Stimulated activated CD4-positive, alpha-beta T cell treated with anti-CD3 and anti-CD28 coated beads, Interleukin-2, amount 100 ng/mL, for 24 hours (primary cell): ENCODE measurements at regions not wholly inside any gene's neighbourhood (a gene's known extent, or its start where the extent isn't known, plus 50 kb on each side); places are given as distances from the start of the nearest gene placed in this dataset.
"Not testable (repeated sequence)": the region's sequence is repeated elsewhere in the genome, so short reads cannot be mapped to it uniquely, and the experiment has no call there.

Experiments used
- DNase-seq, 2 donors: peaks; one replicate each; pipeline ENCODE4 v3.0.0-alpha.2; 2020

- DNase-seq, result no peak
These were observed 792.4 kb upstream of the SLITRK5 start for GRCh38 chr13:86878781-86879180.

- DNase-seq, result no peak
These were observed 789.8 kb upstream of the SLITRK5 start for GRCh38 chr13:86881390-86881789.

GRCh38 chr13:86882107-86882506 is 789.1 kb upstream of the SLITRK5 start:
- DNase-seq, result no peak

DNA sequence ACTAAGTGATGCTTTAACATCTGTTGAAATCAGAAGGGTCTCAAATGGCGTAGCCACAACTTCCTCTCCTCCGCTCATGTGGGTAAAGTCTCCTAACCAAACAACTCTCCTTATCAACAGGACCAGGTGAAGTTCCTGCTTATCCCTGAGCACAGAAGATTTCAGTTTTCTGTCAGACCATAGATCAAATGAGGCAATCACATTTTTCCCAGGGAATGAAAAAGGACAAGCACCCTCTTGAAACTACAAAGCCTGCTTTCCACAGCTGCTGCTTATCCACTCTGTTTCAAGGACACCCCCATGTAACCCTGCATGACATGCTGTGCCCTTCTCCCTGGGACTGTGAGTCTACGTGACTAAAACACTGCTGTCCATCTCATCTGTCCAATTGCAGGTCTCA is 788.3 kb upstream of the SLITRK5 start:
- no peak for DNase-seq

GRCh38 chr13:86892330-86892729 is 778.8 kb upstream of the SLITRK5 start:
- DNase-seq, result no peak

DNA sequence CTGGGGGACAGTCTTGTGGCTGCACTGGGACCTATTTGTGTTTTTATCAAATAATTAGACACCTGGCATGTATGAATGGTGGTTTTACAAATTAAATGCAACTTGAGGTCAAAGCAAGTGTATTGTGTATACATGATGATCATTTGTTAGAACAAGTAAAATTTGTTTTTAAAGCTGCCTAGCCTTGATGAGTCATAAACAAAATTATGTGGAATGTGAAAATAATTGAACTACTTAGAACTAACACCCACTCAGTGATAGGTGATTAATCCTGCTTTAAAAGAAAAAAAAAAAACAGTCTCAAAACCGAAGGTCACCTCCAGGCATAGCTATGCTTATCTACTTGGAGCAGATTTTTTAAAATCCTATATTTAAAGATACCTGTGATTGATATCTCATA is 770.3 kb upstream of the SLITRK5 start:
- DNase-seq, result no peak

GRCh38 chr13:86906127-86906874 is 764.9 kb upstream of the SLITRK5 start:
- no peak for DNase-seq

GRCh38 chr13:86907156-86907555 is 764.0 kb upstream of the SLITRK5 start:
- DNase-seq, result no peak

- no peak for DNase-seq
These were observed 761.9 kb upstream of the SLITRK5 start for GRCh38 chr13:86909318-86909717.

GRCh38 chr13:86914757-86915156 is 756.4 kb upstream of the SLITRK5 start:
- DNase-seq, result no peak

- not testable (repeated sequence) for DNase-seq
These were observed 753.7 kb upstream of the SLITRK5 start for GRCh38 chr13:86917438-86917837.

GRCh38 chr13:86918682-86919081 is 752.5 kb upstream of the SLITRK5 start:
- no peak for DNase-seq

DNA sequence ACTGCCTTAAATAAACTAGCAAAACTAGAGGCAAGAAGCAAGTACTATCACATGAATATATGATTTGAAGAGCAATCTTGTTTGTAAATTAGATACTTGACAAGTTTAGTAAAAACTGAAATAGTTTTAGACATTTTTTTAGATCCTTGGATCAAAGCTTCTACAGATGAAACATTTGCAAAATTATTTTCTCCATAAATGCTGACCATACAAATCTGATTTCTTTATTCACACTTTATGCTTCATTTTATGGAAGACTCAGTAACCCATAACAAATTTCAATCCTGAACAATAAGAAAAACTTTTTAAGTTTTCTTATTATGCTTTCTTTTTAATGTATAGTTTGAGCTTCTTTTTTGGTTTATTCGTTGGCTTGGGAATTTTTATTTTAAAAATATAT is 750.2 kb upstream of the SLITRK5 start:
- DNase-seq, result no peak

GRCh38 chr13:86922936-86923335 is 748.2 kb upstream of the SLITRK5 start:
- no peak for DNase-seq

- not testable (repeated sequence) for DNase-seq
These were observed 744.3 kb upstream of the SLITRK5 start for GRCh38 chr13:86926916-86927315.

DNA sequence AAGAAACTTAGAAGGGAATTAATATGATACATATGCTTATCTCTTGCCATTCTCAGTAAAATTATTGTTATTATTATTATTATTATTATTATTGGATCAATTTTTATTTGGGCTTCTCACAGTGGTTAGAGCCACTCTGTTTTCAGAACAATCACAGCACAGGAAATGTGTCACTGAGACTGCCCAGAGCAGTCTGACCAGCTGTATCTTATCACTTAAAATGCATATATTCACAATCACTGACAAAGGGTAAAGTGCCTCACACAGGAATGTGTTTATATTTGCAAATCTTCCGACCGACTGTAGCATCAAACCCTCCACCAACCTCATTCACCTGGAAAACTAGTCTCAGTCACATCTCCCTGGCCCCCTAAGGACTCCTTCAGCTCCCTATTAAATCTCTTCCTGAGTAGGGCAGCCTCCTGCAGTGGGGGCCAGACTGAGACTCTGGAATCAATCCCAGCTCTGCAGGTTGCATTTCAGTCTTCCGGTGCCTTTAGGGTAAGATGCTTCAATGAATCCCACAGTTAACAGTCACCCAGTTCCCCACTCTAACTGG is 738.3 kb upstream of the SLITRK5 start:
- no peak for DNase-seq

GRCh38 chr13:86933676-86934075 is 737.5 kb upstream of the SLITRK5 start:
- DNase-seq, result no peak

GRCh38 chr13:86937316-86937715 is 733.9 kb upstream of the SLITRK5 start:
- DNase-seq, result no peak

DNA sequence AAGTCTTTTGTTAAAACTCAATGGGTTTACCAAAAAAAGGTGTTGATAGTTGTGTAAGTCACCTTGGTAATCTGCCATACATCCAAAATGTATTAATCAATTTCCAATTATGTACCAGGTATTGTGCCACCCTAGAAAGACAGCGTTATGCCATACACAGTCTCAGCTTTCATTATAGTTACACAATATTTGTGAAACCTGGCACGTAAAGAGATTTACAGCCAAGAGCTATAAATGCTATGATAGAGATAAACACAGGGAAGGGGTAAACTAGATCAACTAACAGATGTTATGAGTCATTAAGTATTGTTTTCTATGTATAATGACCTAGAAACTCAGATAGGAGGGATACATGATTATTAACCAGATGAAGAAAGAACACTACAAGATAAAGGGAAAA is 725.6 kb upstream of the SLITRK5 start:
- no peak for DNase-seq

- no peak for DNase-seq
These were observed 724.4 kb upstream of the SLITRK5 start for GRCh38 chr13:86946734-86947133.

DNA sequence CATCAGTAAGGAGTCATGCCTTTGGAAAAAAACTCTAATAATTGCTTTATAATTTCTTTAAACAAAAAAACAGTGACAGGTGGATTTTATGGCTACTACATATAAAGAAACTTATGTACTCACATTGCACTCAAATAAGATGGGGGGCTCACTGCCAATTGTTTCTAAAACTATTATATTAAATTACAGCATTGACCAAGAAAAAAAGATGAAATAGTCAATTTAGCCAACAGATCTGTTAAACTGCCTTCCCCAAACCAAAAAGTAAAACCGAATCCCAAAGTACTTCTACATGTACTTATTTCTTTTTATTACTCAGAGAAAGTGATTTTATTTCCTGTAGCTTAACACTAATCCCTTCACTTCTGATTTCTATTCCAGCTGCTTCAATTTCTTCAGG is 716.8 kb upstream of the SLITRK5 start:
- no peak for DNase-seq

DNA sequence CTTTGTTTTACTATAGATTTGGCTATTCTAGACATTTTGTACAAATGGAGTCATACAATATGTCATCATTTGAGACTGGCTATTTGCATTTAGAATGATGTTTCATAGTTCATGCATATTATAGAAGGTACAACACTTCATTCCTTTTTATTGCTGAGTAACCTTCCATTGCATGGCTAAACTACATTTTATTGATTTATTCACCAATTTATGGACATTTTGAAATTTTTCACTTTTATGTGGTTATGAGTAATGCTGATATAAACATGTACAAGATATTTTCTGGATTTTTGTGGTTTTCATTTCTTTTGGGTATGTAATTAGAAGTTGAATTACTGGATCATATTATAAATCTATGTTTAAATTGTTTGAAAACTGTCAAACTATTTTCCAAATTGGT is 710.3 kb upstream of the SLITRK5 start:
- DNase-seq, result no peak

GRCh38 chr13:86974251-86974994 is 696.7 kb upstream of the SLITRK5 start:
- no peak for DNase-seq

DNA sequence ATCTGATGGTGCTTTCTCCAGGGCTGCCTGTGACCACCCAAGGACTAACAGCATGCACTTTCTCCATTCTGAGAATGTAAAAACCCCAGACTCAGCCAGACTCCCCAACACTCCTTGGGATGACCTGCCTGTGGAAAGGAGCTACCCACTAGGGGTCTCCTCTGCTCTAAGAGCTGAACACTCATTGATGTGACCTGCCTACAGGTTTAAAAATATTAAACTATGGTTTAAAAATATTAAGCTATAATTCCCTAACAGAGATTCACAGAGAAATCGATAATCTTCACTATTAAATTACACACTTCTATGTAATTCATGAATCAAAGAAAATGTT is 696.2 kb upstream of the SLITRK5 start:
- no peak for DNase-seq
